ENCODE measurements at regions not wholly inside any gene's neighbourhood (a gene's known extent, or its start where the extent isn't known, plus 50 kb on each side); places are given as distances from the start of the nearest gene placed in this dataset.
"Not testable (repeated sequence)": the region's sequence is repeated elsewhere in the genome, so short reads cannot be mapped to it uniquely, and the experiment has no call there.

- no peak for DNase-seq
Observed at GRCh38 chr2:445896-446295, 158.0 kb upstream of the ALKAL2 start.

DNA sequence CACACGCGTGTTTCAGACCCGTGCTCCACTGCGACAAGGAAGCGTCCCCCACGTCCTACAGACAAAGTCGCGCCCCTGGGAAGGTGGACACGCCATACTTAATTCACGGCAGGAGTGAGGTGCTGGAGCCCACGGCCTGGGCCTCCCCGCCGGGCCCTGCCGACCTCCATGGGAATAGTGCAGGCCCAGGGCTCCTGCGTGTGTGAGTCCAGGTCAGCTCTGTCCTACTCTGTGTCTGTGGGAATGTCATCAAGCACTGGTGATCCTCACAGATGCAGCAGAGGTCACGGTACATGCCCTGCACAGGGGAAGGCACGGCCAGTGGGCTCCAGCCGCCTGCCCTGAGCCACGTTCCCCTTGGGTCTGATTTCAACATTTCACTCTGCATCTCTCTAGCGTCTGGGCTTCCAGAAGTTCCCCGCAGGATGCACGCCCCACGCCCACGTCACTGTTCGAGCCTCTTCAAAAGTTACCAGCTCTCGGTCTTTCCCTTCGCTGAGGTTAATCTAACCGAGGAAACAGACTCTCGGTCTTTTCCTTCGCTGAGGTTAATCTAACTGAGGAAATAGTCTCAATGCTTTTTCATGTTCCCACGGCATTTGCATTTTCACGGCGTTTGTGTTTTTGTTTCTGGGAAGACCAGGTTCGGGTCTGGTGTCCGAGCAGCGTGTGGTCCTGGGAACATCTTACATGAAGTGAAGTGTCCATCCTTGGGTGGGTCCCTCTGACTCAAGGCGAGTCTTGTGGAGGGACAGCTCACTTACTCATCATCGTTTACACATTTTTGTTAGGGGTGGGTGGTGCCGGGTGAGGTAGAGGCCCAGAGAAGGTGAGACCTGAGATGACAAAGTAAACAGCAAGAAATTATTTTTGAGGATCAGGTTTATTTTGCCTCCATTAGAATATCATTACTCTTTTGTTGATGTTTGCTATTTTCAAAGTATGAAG is 157.3 kb upstream of the ALKAL2 start:
- DNase-seq, result no peak

DNA sequence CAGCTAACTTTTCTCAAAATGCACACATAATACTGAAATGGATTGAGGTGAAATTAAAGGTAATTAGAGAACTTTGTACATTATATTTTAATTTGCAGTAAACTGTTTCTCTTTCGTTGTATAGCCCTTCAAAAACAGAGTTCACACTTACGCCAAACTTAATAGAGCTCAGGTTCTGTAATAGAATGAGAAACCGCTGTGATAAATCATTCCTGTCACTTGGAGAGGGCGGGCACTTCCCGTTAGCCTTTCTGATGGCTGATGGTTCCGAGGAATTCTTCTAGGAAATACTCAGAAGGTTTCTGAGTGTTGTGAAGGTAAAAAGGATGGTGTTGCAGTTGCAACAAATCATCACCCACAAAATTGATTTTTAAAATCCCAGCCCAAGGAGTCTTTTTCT is 155.8 kb upstream of the ALKAL2 start:
- no peak for DNase-seq

DNA sequence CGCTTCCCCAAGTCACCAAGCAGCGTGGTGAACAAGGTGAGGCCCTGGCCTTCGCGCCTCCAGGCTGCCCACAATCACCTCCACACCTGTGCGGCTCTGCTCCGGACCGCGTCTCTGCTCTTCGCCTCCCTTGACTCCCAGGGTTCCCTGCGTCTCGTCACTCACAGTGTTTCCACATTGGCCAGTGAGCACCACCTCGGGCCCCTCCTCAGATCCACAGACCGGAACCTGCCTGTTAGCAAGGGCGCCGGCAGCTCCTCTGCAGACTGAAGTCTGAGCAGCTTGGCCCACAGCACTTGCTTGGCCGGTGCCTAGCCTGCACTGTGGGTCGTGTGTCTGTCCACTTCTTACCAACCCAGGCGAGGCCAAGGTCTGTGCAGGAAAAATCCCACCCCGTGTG is 155.3 kb upstream of the ALKAL2 start:
- DNase-seq, result no peak

- DNase-seq, result no peak
Observed at GRCh38 chr2:441258-442022, 153.5 kb upstream of the ALKAL2 start.

DNA sequence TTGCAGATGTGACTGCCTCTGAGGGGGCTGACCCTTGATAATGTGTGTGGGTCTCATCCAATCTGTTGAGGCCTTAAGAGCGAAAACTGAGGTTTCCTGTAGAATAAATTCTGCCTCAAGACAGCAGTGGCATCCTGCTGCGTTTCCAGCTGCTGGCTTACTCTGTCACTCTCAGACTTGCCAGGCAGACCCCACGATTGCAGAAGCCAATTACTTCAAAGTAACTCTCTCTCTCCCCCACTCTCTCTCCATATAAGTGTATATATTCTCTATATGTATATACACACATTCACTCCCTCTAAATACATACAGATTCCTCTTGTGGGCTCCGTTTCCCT is 152.5 kb upstream of the ALKAL2 start:
- no peak for DNase-seq

DNA sequence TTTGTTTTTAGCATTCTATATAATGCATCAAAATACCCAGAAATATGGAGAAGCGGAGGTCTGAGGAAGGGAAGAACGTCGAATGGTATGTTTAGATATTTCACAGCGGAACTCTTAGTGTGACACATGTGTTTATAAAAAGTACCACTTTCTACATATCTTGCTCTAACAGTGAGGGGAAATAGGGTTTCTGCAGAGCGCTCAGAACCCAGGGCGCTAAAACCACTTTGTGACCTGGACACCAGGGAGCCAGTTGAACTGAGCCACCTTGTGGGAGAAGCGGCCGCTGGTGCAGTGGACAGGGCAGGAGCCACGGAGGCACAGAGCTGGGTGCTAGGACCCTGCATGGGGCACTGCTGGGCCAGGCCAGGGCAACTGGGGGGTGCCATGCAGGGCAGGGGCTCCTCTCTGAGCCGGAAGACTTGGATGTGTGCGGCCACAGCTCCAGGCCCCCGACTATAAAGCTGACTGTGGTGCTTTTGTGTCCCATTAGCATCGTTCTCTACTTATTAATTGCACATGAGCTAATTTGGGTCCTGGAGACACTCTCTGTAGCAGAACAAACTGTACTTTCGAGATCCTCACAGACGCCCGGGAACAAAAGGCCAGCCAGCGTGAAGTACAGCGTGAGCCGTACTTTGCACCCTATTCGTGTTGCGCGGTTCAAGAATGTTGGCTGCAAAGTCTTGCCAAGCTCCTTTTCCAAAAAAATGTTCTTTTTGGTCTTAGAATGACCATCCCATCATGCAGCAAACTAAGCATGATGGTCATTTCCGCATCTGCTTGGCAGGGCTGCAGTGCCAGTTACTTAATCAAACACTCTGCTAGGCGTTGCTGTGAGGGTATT is 151.9 kb upstream of the ALKAL2 start:
- DNase-seq, result no peak

- DNase-seq, result no peak
Observed at GRCh38 chr2:439077-439476, 151.2 kb upstream of the ALKAL2 start.

DNA sequence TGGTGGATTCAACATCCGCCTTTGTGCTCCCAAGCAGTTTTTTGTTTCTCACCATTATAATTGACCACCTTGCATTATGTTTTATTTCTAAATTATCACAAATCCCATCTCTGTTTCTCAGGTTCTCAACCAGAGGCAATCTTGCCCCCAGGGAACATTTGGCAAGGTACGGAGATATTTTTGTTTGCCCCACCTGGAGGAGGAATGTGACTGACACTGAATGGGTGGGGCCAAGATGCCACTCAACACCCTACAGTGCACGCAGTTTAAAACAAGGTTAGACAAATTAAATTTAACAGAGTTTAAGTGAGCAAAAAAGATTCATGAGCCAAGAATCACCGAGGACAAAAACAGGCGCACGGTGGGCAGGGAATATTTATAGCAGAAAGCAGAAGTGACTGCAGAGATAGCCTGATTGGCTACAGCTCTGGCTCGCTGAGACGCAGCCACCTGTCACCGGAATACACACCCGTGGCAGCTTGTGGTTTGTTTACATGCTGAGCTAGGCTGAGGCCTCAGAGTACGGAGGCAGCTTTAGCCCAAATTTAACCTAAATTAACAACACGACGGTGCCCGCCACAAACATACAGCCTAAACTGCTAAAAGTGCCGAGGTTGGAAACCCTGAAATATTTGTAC is 150.0 kb upstream of the ALKAL2 start:
- DNase-seq, result peak; percentile 73

DNA sequence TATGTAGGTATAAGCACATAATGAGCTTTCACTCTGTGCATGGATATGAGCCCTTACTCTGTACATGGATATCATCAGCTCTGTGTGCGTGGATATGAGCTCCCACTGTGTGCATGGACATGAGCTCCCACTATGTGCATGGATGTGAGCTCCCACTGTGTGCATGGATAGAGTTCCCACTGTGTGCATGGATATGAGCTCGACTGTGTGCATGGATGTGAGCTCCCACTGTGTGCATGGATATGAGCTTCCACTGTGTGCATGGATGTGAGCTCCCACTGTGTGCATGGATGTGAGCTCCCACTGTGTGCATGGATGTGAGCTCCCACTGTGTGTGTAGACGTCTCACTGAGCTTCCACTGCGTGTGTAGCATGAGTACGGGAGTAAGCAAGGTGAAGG is 149.3 kb upstream of the ALKAL2 start:
- DNase-seq, result no peak

DNA sequence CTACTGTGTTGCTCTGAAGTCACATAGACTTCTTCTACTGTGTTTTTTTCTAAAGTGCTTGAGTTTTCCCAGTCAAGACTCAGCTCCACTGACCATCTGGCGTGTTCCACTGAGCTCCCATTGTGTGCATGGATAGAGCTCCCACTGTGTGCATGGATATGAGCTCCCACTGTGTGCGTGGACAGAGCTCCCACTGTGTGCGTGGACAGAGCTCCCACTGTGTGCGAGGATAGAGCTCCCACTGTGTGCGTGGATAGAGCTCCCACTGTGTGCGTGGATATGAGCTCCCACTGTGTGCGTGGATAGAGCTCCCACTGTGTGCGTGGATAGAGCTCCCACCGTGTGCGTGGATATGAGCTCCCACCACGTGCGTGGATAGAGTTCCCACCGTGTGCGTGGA is 148.3 kb upstream of the ALKAL2 start:
- DNase-seq, result no peak

GRCh38 chr2:434625-435024 is 146.7 kb upstream of the ALKAL2 start:
- no peak for DNase-seq

DNA sequence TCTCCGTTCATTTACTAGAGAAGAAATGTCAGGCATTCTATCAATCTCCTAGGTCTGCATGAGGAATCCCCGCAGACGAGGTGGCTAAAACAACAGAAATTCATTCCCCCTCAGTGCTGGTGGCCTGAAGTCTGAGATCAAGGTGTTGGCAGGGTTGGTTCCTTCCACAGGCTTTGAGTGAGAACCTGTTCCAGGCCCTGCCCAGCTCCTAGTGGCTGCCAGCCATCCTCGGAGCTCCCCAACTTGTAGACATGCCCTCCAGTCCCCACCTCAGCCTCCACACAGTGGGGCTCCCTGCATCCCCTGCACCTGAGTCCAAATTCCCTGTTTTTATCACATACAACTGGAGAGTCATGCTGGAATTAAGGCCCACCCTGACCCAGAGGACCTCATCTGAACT is 145.3 kb upstream of the ALKAL2 start:
- DNase-seq, result no peak

DNA sequence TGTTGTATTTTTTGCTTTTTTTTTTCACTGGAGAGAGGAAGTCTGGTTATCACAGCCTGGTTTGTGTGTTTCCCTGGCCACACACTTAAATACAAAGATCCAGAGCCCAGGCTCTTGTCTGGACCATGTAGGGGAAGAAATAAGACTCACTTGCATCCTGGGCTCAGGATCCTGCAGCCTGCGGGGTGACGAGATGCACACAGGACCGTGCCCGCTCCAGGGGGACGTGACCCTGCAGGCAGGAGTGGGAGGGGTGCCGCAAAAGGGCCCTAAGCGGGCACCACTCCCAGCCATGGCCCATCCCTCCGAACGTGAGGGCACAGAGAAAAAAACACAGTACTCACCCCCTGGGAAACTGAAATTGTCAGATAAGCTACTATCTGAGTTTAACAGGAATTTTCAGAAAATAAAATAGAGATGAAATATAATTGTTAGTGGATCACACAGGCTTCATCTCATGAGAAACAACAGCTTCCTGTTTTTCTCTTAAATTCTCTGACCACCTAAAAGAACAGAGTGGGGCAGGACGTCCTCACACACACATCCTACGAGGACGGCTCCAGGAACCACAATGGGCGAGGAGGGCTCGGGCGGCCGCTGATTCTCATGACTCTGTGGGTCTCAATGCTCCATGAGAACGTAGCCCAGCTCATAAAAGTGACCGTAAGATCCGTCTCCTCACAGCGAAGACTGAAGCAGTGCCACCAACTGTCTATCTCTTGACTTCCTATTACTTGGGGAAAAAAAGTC is 142.6 kb upstream of the ALKAL2 start:
- DNase-seq, result no peak

DNA sequence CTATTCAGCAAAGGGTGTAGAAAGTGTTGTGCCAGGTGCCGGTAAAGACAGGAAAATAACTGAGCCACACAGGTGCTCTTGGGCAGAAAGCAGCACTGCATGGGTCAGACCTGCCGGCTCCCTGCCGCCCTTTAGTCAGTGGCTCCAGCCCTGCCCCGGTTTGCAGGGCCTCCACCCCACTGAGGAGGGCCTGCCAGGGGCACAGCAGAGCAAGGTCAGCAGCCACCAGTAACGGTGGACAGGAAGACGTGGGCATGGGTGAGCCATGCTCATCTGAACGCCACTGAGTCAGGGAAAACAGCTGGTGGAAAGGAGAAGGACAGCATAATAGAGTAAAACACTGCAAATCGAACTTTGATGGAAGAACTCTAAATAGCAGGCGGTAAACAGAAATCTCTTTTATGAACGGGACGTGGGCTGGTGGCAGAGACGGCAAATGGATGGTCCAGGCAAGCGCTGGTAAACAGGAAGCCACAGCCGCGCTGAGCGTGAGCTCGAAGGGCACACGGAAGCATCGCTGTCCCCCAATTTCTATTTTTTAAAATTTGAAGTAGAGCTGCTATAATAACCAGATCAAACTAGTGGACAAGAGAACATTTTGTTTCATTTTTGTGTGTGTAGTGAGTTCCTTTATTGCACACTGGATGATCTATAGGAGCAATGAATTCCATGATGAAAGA is 141.8 kb upstream of the ALKAL2 start:
- DNase-seq, result no peak

GRCh38 chr2:429142-429541 is 141.3 kb upstream of the ALKAL2 start:
- DNase-seq, result no peak

- DNase-seq, result no peak
Observed at GRCh38 chr2:428591-428990, 140.7 kb upstream of the ALKAL2 start.

DNA sequence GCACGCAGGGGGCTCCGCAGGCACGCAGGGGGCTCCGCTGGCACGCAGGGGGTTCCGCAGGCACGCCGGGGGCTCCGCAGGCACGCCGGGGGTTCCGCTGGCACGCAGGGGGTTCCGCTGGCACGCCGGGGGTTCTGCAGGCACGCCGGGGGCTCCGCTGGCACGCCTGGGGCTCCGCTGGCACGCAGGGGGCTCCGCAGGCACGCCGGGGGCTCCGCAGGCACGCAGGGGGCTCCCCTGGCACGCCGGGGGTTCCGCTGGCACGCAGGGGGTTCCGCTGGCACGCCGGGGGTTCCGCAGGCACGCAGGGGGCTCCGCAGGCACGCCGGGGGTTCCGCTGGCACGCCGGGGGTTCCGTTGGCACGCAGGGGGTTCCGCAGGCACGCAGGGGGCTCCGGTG is 138.8 kb upstream of the ALKAL2 start:
- DNase-seq, result not testable (repeated sequence)

- no peak for DNase-seq
Observed at GRCh38 chr2:425947-426346, 138.1 kb upstream of the ALKAL2 start.

GRCh38 chr2:425243-425642 is 137.4 kb upstream of the ALKAL2 start:
- DNase-seq, result no peak

Data from NCI-H345 (cell line).